GM21526 (cell line): ENCODE measurements at regions not wholly inside any gene's neighbourhood (a gene's known extent, or its start where the extent isn't known, plus 50 kb on each side); places are given as distances from the start of the nearest gene placed in this dataset.
A peak's percentile ranks its signal among the peaks of the same experiment; 100 is the strongest.

Experiments
- ATAC-seq: cut with Tn5 transposase; IDR thresholded peaks from one replicate; pipeline ENCODE4 v1.9.1; 2021; ENCODE audit warnings: moderate library complexity; ENCODE audit not compliant: unreplicated experiment, low FRiP score

DNA sequence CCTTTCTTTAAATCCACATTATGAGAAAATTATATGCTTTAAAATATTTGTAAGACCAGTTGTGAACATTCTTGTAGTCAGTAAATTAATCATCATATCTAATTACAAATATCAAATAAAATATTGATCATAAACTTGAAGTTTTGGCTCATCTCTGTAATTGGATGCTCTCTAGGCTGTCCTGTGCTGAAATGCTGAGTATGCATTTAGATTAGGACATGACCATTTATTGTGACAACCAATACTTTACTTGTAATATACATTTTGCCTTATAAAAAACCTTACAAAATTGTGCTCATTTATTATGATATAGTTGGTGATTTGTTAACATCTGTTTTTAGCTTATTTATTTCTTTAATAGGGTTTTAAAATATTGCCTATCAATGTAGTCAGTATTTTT, 116.1 kb upstream of the DOCK10 start:
- no peak for ATAC-seq

GRCh38 chr2:225156853-225157451, 114.7 kb upstream of the DOCK10 start:
- no peak for ATAC-seq

GRCh38 chr2:225140723-225141122, 98.5 kb upstream of the DOCK10 start:
- ATAC-seq, result no peak

- ATAC-seq, result no peak
These were observed 95.7 kb upstream of the DOCK10 start for GRCh38 chr2:225137971-225138370.

GRCh38 chr2:225136552-225136951, 94.3 kb upstream of the DOCK10 start:
- no peak for ATAC-seq

GRCh38 chr2:225131898-225132297, 89.6 kb upstream of the DOCK10 start:
- no peak for ATAC-seq

GRCh38 chr2:225130093-225130492, 87.8 kb upstream of the DOCK10 start:
- ATAC-seq, result no peak

- ATAC-seq, result no peak
These were observed 82.2 kb upstream of the DOCK10 start for GRCh38 chr2:225124311-225125017.

- ATAC-seq, result no peak
These were observed 80.6 kb upstream of the DOCK10 start for GRCh38 chr2:225122583-225123486.

DNA sequence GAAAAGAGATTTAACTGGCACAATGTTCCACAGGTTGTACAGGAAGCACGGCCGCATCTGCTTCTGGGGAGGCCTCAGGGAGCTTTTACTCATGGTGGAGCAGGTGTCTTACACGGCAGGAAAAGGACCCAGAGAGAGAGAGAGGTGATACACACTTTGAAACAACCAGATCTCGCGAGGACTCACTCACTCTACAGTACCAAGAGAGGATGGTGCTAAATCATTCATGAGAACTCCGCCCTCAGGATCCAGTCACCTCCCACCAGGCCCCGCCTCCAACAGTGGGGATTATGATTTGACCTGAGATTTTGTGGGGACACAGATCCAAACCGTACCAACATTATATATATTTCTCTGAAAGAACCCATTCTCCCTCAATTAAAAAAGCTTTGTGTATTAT, 79.7 kb upstream of the DOCK10 start:
- no peak for ATAC-seq

DNA sequence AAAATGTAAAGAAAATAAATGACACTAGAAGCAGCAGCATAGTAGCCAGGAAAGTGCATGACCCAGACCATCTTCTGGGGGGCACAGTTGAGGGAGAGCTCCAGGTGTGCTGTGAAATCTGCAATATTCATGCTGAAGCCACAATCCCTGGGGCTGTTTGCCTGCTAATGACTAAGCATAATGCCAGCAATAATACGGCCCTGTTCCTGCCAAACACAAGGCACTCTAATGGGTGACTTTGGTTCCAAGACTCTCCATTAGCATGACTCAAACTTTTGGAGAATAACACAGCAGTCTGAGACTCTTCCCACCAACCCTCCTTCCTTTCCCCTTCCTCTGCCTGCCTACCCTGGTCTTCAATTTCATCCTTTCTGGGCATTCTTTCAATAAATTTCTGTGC, 77.9 kb upstream of the DOCK10 start:
- no peak for ATAC-seq

GRCh38 chr2:225117051-225117716, 74.9 kb upstream of the DOCK10 start:
- no peak for ATAC-seq

DNA sequence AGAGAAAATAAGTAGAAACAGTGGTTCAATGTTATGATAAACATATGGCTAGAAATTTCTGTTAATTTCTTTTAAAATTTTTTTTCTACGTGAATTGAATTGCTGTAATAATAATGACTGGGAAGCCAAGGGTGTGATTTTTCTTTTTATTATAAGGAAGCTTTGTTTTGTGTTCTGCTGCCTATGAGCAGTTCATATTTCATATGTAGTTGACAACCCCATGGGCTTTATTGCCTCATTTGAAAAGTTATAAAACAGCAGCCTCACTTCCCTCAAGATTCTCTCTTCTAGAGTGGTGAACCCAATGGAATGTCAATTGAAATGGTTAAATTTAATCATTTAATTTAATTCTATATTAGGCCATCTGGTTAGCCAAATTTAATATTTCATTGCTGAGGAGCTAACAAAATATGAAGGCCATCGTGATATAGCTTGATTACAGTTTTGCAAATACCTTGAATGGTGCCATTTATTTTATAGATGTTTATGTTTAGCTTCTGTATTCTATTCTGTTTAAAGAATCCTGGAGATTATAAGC, 72.6 kb upstream of the DOCK10 start:
- ATAC-seq, result no peak

GRCh38 chr2:225113371-225114015, 71.2 kb upstream of the DOCK10 start:
- no peak for ATAC-seq

DNA sequence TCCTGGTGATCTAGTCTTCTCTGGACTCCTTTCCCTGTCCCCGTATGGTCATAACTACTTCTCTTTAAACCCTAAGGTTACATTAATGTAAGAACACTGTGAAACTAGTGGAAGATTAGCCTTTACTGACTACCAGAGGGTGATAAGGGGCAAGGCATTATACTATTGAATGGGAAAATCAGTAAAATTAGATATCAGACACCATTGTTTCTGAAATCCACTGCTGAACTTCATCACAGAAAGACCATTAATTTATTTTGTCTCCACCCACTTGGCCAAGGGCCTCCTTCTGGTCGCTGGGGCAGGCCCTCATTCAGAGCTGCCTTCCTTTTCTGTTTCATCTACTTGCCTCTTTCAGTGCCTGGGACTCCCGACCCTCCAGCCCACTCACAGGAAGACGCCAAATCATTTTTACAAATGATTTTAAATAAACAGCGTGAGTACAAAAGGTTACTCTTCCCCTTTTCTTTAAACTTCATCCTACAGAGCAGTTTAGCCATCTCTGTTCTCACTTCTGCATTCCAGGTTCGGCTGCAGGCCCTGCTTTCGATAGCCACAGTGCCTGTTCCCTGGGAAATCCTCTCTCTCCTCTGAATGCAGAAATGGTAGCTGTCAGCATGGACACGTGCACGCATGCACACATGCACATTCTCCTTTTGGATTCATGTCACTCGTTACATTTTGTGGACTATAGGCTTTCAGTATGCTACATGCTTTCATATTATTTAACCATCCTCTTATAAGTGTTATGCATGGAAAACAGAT, 70.3 kb upstream of the DOCK10 start:
- peak; percentile 86 for ATAC-seq

DNA sequence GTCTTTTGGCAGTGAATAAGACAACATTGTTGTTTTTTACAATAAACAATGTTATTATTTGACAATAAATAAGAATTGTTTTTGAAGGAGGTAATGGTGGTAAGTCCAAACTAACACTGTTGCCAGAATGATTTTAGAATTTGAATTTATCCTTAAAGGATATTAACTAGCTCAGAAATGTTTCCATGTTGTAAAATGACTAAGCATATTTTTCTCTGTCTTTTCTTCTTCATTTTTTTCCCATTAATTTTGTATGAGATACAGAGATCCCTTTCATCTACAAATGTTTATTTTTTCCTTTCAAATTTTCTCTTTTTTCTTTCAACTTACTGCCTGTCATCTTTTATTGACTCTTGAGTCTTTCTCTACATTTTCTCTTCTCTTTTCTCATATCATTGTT, 66.5 kb upstream of the DOCK10 start:
- ATAC-seq, result no peak

DNA sequence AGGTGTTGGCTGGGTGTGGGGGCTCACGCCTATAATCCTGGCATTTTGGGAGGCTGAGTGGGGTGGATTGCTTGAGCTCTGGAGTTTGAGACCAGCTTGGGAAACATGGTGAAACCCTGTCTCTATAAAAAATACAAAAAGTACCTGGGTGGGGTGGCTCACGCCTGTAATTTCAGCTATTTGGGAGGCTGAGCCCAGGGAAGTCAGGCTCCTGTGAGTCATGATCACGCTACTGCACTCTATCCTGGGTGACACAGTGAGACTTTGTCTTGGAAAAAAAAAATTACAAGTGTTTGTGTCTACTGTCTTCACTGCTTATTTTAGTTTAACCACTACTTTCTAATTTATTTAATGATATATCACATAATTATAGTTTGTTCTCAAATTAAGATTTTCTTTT, 62.7 kb upstream of the DOCK10 start:
- no peak for ATAC-seq

GRCh38 chr2:225104321-225104720, 62.1 kb upstream of the DOCK10 start:
- ATAC-seq, result no peak

GRCh38 chr2:225103737-225104141, 61.5 kb upstream of the DOCK10 start:
- ATAC-seq, result no peak
